Type B pancreatic cell (in vitro differentiated cells): ENCODE measurements at regions not wholly inside any gene's neighbourhood (a gene's known extent, or its start where the extent isn't known, plus 50 kb on each side); places are given as distances from the start of the nearest gene placed in this dataset.
A peak's percentile ranks its signal among the peaks of the same experiment; 100 is the strongest.

ENCODE experiments used
- DNase-seq: peaks from one replicate; pipeline ENCODE4 v3.0.0; 2021; ENCODE audit warnings: mixed read lengths; ENCODE audit not compliant: unreplicated experiment; ENCODE audit errors: extremely low spot score
- H3K27ac Mint-ChIP-seq: 2 replicates; pipeline ENCODE4 v1.8.0; 2021; ENCODE audit warnings: mild to moderate bottlenecking, mixed read lengths
- H3K27me3 Mint-ChIP-seq: 2 replicates; pipeline ENCODE4 v1.8.0; 2021; ENCODE audit warnings: mixed read lengths
- H3K36me3 Mint-ChIP-seq: 2 replicates; pipeline ENCODE4 v1.8.0; 2021; ENCODE audit warnings: mixed read lengths
- H3K4me1 Mint-ChIP-seq: one replicate; pipeline ENCODE4 v1.8.0; 2021; ENCODE audit warnings: mixed read lengths; ENCODE audit not compliant: unreplicated experiment
- H3K4me3 Mint-ChIP-seq: 2 replicates; pipeline ENCODE4 v1.8.0; 2021; ENCODE audit warnings: mild to moderate bottlenecking, mixed read lengths
- H3K9me3 Mint-ChIP-seq: 2 replicates; pipeline ENCODE4 v1.8.0; 2021; ENCODE audit warnings: mixed read lengths
- CTCF ChIP-seq: fragments of 200-600 bp; sonication (generic); conservative IDR thresholded peaks from 2 replicates; pipeline ENCODE4 v1.5.0; 2021; ENCODE audit warnings: antibody characterized with exemption, mild to moderate bottlenecking

- TF ChIP-seq CTCF: no peak
- Mint-ChIP-seq H3K4me3 (no peak overlapping the region), H3K27ac (no peak overlapping the region), H3K27me3 (no peaks in the 10 kb centered on the region), H3K36me3 (no peaks in the 10 kb centered on the region), H3K4me1 (no peaks in the 10 kb centered on the region), H3K9me3 (no peaks in the 10 kb centered on the region)
- DNase-seq: no peak
Observed at GRCh38 chr19:28531979-28532378, 681.0 kb downstream of the UQCRFS1 start.

- Mint-ChIP-seq H3K36me3 (no peaks in the 10 kb centered on the region), H3K27ac (no peak overlapping the region), H3K4me1 (no peaks in the 10 kb centered on the region), H3K4me3 (no peak overlapping the region), H3K27me3 (no peaks in the 10 kb centered on the region), H3K9me3 (no peaks in the 10 kb centered on the region)
- TF ChIP-seq CTCF: peak; percentile 39
- no peak for DNase-seq
Observed at GRCh38 chr19:28530406-28531035, 682.4 kb downstream of the UQCRFS1 start.

- Mint-ChIP-seq H3K36me3 (no peaks in the 10 kb centered on the region), H3K9me3 (no peaks in the 10 kb centered on the region), H3K27me3 (no peaks in the 10 kb centered on the region), H3K4me3 (no peak overlapping the region), H3K27ac (no peak overlapping the region), H3K4me1 (no peaks in the 10 kb centered on the region)
- TF ChIP-seq CTCF: no peak
- no peak for DNase-seq
Observed at GRCh38 chr19:28526038-28526437, 686.9 kb downstream of the UQCRFS1 start.

GRCh38 chr19:28523619-28524018 lies 689.3 kb downstream of the UQCRFS1 start:
- DNase-seq: no peak
- no peak for TF ChIP-seq CTCF
- no peak overlapping the region for H3K4me3 Mint-ChIP-seq
- H3K9me3 Mint-ChIP-seq: no peaks in the 10 kb centered on the region
- H3K36me3 Mint-ChIP-seq: no peaks in the 10 kb centered on the region
- H3K27ac Mint-ChIP-seq: no peak overlapping the region
- peaks cover 4% of the 10 kb centered on the region for H3K4me1 Mint-ChIP-seq
- H3K27me3 Mint-ChIP-seq: no peaks in the 10 kb centered on the region

- Mint-ChIP-seq H3K27ac (no peak overlapping the region), H3K27me3 (no peaks in the 10 kb centered on the region), H3K36me3 (no peaks in the 10 kb centered on the region), H3K9me3 (no peaks in the 10 kb centered on the region), H3K4me1 (peaks cover 4% of the 10 kb centered on the region), H3K4me3 (no peak overlapping the region)
- no peak for TF ChIP-seq CTCF
- DNase-seq: no peak
Observed at GRCh38 chr19:28522545-28522922, 690.4 kb downstream of the UQCRFS1 start.
